Heart left ventricle (tissue), 13 donors: ENCODE measurements at regions not wholly inside any gene's neighbourhood (a gene's known extent, or its start where the extent isn't known, plus 50 kb on each side); places are given as distances from the start of the nearest gene placed in this dataset.

ENCODE experiments used
- POLR2A ChIP-seq, 2 donors: fragments of 450-650 bp; IDR thresholded peaks; one replicate each; pipeline ENCODE4 v1.6.1; 2017; ENCODE audit warnings: antibody characterized with exemption in 2 of 2, mild to moderate bottlenecking in 2 of 2, moderate library complexity in 2 of 2
- TF ChIP-seq, protein P1 (sequence below), 12 donors: fragments of 200-600 bp; sonication (generic) in 4 of 12; IDR thresholded peaks; one replicate each; pipeline versions ENCODE4 v1.5.0 to v1.8.0; 2018 to 2022; ENCODE audit warnings: antibody characterized with exemption in 12 of 12, mild to moderate bottlenecking in 5 of 12
- donor health status: ischemic (EF 13 %, LVEDD 7.1; RV severe dilation, severe dysfunction).
- donor health status: DM: no; HTN: yes; CAD: no.
- donor health status: DM: no; HTN: no; CAD: no.
- donor health status: ischemic (EF 25% LVEDD 6.9; RV normal size, moderate dysfunction).
- donor health status: ischemic (EF 25% LVEDD 5.7; RV mildly dilated, moderate dysfunction).
- donor health status: ischemic (EF 35%, LVEDD 5.7; RV mildly dilated, moderate dysfunction).
- donor health status: nonischemic (EF 11% LVEDD 7.7; RV severe dilation, severe dysfunction).
- donor health status: DM: yes; HTN: yes; CAD: no.
- donor health status: PGD.
- donor health status: ischemic (EF 29% LVEDD 5.4; RV normal size, mild dysfunction).
- donor health status: nonischemic (EF 23%, LVEDD 6.1; RV moderate dilation, normal function).

DNA sequence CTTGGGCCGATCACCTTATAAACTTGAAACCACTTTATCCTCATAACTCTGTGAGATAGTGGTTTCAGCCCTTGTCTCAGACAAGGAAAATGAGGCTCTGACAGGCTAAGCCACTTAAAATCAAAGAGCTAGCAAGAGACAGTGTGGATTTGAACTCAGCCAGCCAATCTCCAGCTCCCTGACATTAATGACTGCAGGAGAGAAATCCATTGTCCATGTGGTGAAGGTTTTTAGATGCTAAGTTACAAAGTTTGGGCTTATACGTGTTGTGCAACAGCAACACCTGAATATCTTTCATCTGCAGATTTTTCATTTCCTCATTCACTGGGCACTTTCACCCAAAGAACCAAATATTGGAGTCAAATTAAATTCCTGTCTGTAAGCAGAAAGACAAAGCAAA is 501.3 kb downstream of the GRIN2A start:
- TF ChIP-seq POLR2A (IDR thresholded peaks at IDR 0.05): no peak
- TF ChIP-seq, protein P1, sequence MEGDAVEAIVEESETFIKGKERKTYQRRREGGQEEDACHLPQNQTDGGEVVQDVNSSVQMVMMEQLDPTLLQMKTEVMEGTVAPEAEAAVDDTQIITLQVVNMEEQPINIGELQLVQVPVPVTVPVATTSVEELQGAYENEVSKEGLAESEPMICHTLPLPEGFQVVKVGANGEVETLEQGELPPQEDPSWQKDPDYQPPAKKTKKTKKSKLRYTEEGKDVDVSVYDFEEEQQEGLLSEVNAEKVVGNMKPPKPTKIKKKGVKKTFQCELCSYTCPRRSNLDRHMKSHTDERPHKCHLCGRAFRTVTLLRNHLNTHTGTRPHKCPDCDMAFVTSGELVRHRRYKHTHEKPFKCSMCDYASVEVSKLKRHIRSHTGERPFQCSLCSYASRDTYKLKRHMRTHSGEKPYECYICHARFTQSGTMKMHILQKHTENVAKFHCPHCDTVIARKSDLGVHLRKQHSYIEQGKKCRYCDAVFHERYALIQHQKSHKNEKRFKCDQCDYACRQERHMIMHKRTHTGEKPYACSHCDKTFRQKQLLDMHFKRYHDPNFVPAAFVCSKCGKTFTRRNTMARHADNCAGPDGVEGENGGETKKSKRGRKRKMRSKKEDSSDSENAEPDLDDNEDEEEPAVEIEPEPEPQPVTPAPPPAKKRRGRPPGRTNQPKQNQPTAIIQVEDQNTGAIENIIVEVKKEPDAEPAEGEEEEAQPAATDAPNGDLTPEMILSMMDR (IDR thresholded peaks at IDR 0.05): no peak
